H9 (cell line): ENCODE measurements at regions not wholly inside any gene's neighbourhood (a gene's known extent, or its start where the extent isn't known, plus 50 kb on each side); places are given as distances from the start of the nearest gene placed in this dataset.

Experiments
- DNase-seq: peaks from one replicate; pipeline ENCODE4 v3.0.0-alpha.2; 2017
- H2AFZ ChIP-seq: one replicate; pipeline ENCODE4 v1.6.1; 2013; ENCODE audit warnings: mild to moderate bottlenecking, low read length, control low read depth, moderate library complexity
- H2AK5ac ChIP-seq: 2 replicates; pipeline ENCODE4 v1.6.1; 2013; ENCODE audit warnings: low read length, control low read depth, mixed read lengths; ENCODE audit not compliant: insufficient read length
- H2BK120ac ChIP-seq: one replicate; pipeline ENCODE4 v1.6.1; 2013; ENCODE audit warnings: low read depth, mild to moderate bottlenecking, low read length, control low read depth, inconsistent platforms; ENCODE audit not compliant: poor library complexity, severe bottlenecking
- H2BK12ac ChIP-seq: 2 replicates; pipeline ENCODE4 v1.6.1; 2013; ENCODE audit warnings: low read length, control low read depth, mixed read lengths, low read depth; ENCODE audit not compliant: insufficient read length
- H2BK15ac ChIP-seq: 2 replicates; pipeline ENCODE4 v1.6.1; 2013; ENCODE audit warnings: low read depth, low read length, control low read depth
- H2BK20ac ChIP-seq: one replicate; pipeline ENCODE4 v1.6.1; 2013; ENCODE audit warnings: low read depth, mild to moderate bottlenecking, low read length, control low read depth, inconsistent platforms; ENCODE audit not compliant: poor library complexity, severe bottlenecking
- H2BK5ac ChIP-seq: 2 replicates; pipeline ENCODE4 v1.6.1; 2013; ENCODE audit warnings: low read length, control low read depth, mixed read lengths; ENCODE audit not compliant: insufficient read length
- H3K14ac ChIP-seq: 2 replicates; pipeline ENCODE4 v1.6.1; 2013; ENCODE audit warnings: low read length, control low read depth; ENCODE audit not compliant: insufficient read depth
- H3K18ac ChIP-seq: 2 replicates; pipeline ENCODE4 v1.6.1; 2013; ENCODE audit warnings: low read depth, mild to moderate bottlenecking, mixed read lengths, low read length, control low read depth; ENCODE audit not compliant: insufficient read length
- H3K23ac ChIP-seq: 2 replicates; pipeline ENCODE4 v1.6.1; 2013; ENCODE audit warnings: low read length, control low read depth, mixed read lengths, low read depth; ENCODE audit not compliant: insufficient read length
- H3K23me2 ChIP-seq: 2 replicates; pipeline ENCODE4 v1.6.1; 2013; ENCODE audit warnings: low read depth, mild to moderate bottlenecking, mixed read lengths, low read length, control low read depth; ENCODE audit not compliant: insufficient read length, poor library complexity, severe bottlenecking
- H3K27ac ChIP-seq: 2 replicates; pipeline ENCODE4 v1.5.1; 2013; ENCODE audit warnings: low read length, control low read depth, mixed read lengths, low read depth; ENCODE audit not compliant: insufficient read length
- H3K27me3 ChIP-seq: 2 replicates; pipeline ENCODE4 v1.6.1; 2013; ENCODE audit warnings: low read length, control low read depth, inconsistent platforms; ENCODE audit not compliant: insufficient read depth
- H3K4ac ChIP-seq: 2 replicates; pipeline ENCODE4 v1.6.1; 2013; ENCODE audit warnings: low read depth, mild to moderate bottlenecking, control low read depth, inconsistent platforms, low read length, moderate library complexity
- H3K4me1 ChIP-seq: 2 replicates; pipeline ENCODE4 v1.6.1; 2013; ENCODE audit warnings: low read length, control low read depth, inconsistent platforms; ENCODE audit not compliant: insufficient read depth
- H3K4me2 ChIP-seq: 2 replicates; pipeline ENCODE4 v1.6.1; 2013; ENCODE audit warnings: low read length, control low read depth, mixed read lengths; ENCODE audit not compliant: insufficient read length, insufficient read depth
- H3K56ac ChIP-seq: 2 replicates; pipeline ENCODE4 v1.6.1; 2013; ENCODE audit warnings: low read depth, mild to moderate bottlenecking, mixed read lengths, low read length, control low read depth; ENCODE audit not compliant: insufficient read length
- H3K79me1 ChIP-seq: 2 replicates; pipeline ENCODE4 v1.6.1; 2013; ENCODE audit warnings: low read depth, mild to moderate bottlenecking, moderate library complexity, low read length, control low read depth, inconsistent platforms; ENCODE audit not compliant: insufficient read depth, poor library complexity, severe bottlenecking
- H3K79me2 ChIP-seq: 2 replicates; pipeline ENCODE4 v1.6.1; 2013; ENCODE audit warnings: low read length, control low read depth, inconsistent platforms; ENCODE audit not compliant: insufficient read depth
- H3K9ac ChIP-seq: 2 replicates; pipeline ENCODE4 v1.6.1; 2013; ENCODE audit warnings: low read length, control low read depth, mixed read lengths; ENCODE audit not compliant: insufficient read length; ENCODE audit errors: extremely low read depth
- H3K9me3 ChIP-seq: one replicate; pipeline ENCODE4 v1.6.1; 2013; ENCODE audit warnings: low read depth, low read length, inconsistent platforms; ENCODE audit not compliant: control insufficient read depth
- H3T11ph ChIP-seq: one replicate; pipeline ENCODE4 v1.6.1; 2013; ENCODE audit warnings: mild to moderate bottlenecking, low read length, control low read depth, inconsistent platforms
- H4K20me1 ChIP-seq: one replicate; pipeline ENCODE4 v1.6.1; 2013; ENCODE audit not compliant: control insufficient read depth, insufficient read length, insufficient read depth
- H4K5ac ChIP-seq: 2 replicates; pipeline ENCODE4 v1.6.1; 2013; ENCODE audit warnings: low read depth, mild to moderate bottlenecking, mixed read lengths, low read length, control low read depth; ENCODE audit not compliant: insufficient read length
- H4K8ac ChIP-seq: replicated peaks from 2 replicates; pipeline ENCODE4 v1.6.1; 2013; ENCODE audit warnings: low read length, control low read depth, mixed read lengths, low read depth; ENCODE audit not compliant: insufficient read length
- H4K91ac ChIP-seq: 2 replicates; pipeline ENCODE4 v1.6.1; 2013; ENCODE audit warnings: low read depth, mild to moderate bottlenecking, moderate library complexity, mixed read lengths, low read length, control low read depth; ENCODE audit not compliant: insufficient read length
- H3K27ac Mint-ChIP-seq, 3 experiments: 2 replicates in 2 of 3; 3 replicates in 1 of 3; pipeline ENCODE4 v1.8.0; 2020 to 2021; ENCODE audit warnings: mixed read lengths in 3 of 3, mild to moderate bottlenecking in 1 of 3, moderate library complexity in 1 of 3
- H3K27me3 Mint-ChIP-seq: 2 replicates; pipeline ENCODE4 v1.8.0; 2021; ENCODE audit warnings: low read depth, mild to moderate bottlenecking, moderate library complexity, mixed read lengths
- H3K36me3 Mint-ChIP-seq, 3 experiments: 2 replicates in 2 of 3; 3 replicates in 1 of 3; pipeline ENCODE4 v1.8.0; 2020 to 2021; ENCODE audit warnings: low read depth in 3 of 3, mixed read lengths in 3 of 3; ENCODE audit not compliant: insufficient read depth in 1 of 3
- H3K4me1 Mint-ChIP-seq, 2 experiments: 2 replicates each; pipeline ENCODE4 v1.8.0; 2020; ENCODE audit warnings: mixed read lengths in 2 of 2
- H3K4me3 Mint-ChIP-seq, 2 experiments: 2 replicates in 1 of 2; 3 replicates in 1 of 2; pipeline ENCODE4 v1.8.0; 2020 to 2021; ENCODE audit warnings: mild to moderate bottlenecking in 2 of 2, mixed read lengths in 2 of 2, moderate library complexity in 1 of 2
- H3K9me3 Mint-ChIP-seq, 2 experiments: 2 replicates in 1 of 2; 3 replicates in 1 of 2; pipeline ENCODE4 v1.8.0; 2020; ENCODE audit warnings: mild to moderate bottlenecking in 2 of 2, mixed read lengths in 2 of 2, moderate library complexity in 1 of 2
- CTCF ChIP-seq: fragments of 200-600 bp; sonication (generic); conservative IDR thresholded peaks from 3 replicates; pipeline ENCODE4 v1.8.0; 2021; ENCODE audit warnings: antibody characterized with exemption, mild to moderate bottlenecking
- WGBS: extraction: QIAGEN DNeasy Blood & Tissue Kit; methylation state at CpG from one replicate; pipeline ENCODE4 v1.1.7; 2013; ENCODE audit warnings: missing lambda C conversion rate, low lambda C conversion rate, mixed read lengths; ENCODE audit not compliant: insufficient read length; ENCODE audit errors: extremely low coverage; 5-methylcytosine and 5-hydroxymethylcytosine counted together

DNA sequence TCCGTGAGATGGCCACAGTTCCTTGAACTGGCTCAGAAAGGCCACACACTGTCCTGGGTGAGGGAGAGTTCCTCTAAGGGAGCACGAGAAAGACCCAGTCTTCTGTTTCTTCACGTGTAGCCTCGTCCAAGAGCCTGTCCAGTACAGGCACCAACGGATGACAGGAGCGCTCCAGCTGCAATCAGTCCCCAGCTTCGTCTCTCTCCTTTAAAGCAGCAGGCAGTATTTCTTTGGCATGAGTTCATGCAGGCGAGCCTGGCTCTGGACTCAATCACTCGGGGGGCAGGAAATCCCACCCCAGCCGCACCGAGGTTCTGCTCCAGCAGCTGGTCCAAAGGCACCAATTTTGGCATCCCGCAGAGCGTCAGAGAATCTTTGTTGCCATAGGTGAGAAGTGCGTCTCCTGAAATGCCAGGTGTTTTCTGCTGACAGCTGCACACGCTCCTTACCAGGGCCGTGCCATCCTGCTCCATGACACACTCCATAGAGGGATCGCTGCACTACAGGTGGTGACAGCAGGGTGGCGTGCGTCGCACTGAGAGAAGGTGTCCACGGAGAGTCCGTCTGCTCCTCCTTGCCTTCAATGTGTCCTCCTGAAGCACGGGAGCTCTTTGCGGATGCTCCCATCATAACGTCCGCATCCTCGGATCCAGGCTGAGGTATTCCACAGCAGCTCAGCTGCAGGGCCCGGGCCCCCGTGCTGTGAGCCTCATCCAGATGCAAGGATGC, 59.6 kb upstream of the AFDN start:
- no peak overlapping the region for H3K23ac ChIP-seq
- no peak overlapping the region for H2BK5ac ChIP-seq
- 0 out of 3 replicates have a peak, but pooled peaks have one; percentile 11 for TF ChIP-seq CTCF
- no peaks in the 10 kb centered on the region for H3K79me2 ChIP-seq
- no peak overlapping the region for H2BK120ac ChIP-seq
- no peak overlapping the region for H3K9ac ChIP-seq
- no peak overlapping the region for H3K4me3 Mint-ChIP-seq
- WGBS, result no CpG with 5 or more reads among the region's 29 CpGs
- H3T11ph ChIP-seq, result no peak overlapping the region
- H3K18ac ChIP-seq, result no peak overlapping the region
- H3K23me2 ChIP-seq, result no peaks in the 10 kb centered on the region
- no peak for DNase-seq
- H4K20me1 ChIP-seq, result no peaks in the 10 kb centered on the region
- H4K91ac ChIP-seq, result no peak overlapping the region
- no peaks in the 10 kb centered on the region for H3K4me1 ChIP-seq
- H3K4me2 ChIP-seq, result no peak overlapping the region
- no peak overlapping the region for H4K5ac ChIP-seq
- H3K27me3 Mint-ChIP-seq, result peaks cover 2% of the 10 kb centered on the region
- H3K4me1 Mint-ChIP-seq, result peaks cover 0 to 4% of the 10 kb centered on the region in 2 experiments; a peak in 1 of 4 replicates
- H2AFZ ChIP-seq, result no peak overlapping the region
- no peak overlapping the region for H3K27ac Mint-ChIP-seq
- H3K9me3 Mint-ChIP-seq, result no peaks in the 10 kb centered on the region
- H3K14ac ChIP-seq, result no peak overlapping the region; the same call in 1 of the 2 replicates
- no peak overlapping the region for H2AK5ac ChIP-seq
- H3K36me3 Mint-ChIP-seq, result no peaks in the 10 kb centered on the region
- H2BK20ac ChIP-seq, result no peak overlapping the region
- no peak overlapping the region for H4K8ac ChIP-seq
- H3K4ac ChIP-seq, result no peak overlapping the region
- no peaks in the 10 kb centered on the region for H3K9me3 ChIP-seq
- H2BK15ac ChIP-seq, result no peak overlapping the region
- no peaks in the 10 kb centered on the region for H3K79me1 ChIP-seq
- no peak overlapping the region for H3K27ac ChIP-seq
- H2BK12ac ChIP-seq, result no peak overlapping the region
- no peak overlapping the region for H3K56ac ChIP-seq
- no peaks in the 10 kb centered on the region for H3K27me3 ChIP-seq
